ENCODE measurements at regions not wholly inside any gene's neighbourhood (a gene's known extent, or its start where the extent isn't known, plus 50 kb on each side); places are given as distances from the start of the nearest gene placed in this dataset.

DNA sequence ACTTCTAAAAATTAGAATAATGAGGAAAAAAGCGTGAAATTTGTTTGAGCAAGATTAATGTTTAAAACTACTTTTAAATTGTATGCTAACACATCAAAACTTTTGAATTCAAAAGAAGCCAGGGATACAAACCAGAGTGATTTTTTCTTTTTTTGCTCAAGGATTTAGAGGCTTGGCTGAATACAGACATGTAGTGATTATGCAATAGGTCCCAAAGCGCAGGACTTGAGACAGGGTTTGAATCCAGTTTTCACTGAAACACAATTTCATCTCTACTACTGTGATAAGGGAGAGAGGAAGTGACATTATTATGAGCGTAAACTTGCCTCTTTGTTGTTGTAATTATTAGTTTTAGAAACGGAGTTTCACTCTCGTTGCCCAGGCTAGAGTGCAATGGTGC, 207.3 kb downstream of the ZNF33B start:
- TF ChIP-seq ZNF132 (tag by site-specific recombination; IDR thresholded peaks at IDR 0.05; ENCODE audit: borderline replicate concordance), result no peak
- TF ChIP-seq, protein P1, sequence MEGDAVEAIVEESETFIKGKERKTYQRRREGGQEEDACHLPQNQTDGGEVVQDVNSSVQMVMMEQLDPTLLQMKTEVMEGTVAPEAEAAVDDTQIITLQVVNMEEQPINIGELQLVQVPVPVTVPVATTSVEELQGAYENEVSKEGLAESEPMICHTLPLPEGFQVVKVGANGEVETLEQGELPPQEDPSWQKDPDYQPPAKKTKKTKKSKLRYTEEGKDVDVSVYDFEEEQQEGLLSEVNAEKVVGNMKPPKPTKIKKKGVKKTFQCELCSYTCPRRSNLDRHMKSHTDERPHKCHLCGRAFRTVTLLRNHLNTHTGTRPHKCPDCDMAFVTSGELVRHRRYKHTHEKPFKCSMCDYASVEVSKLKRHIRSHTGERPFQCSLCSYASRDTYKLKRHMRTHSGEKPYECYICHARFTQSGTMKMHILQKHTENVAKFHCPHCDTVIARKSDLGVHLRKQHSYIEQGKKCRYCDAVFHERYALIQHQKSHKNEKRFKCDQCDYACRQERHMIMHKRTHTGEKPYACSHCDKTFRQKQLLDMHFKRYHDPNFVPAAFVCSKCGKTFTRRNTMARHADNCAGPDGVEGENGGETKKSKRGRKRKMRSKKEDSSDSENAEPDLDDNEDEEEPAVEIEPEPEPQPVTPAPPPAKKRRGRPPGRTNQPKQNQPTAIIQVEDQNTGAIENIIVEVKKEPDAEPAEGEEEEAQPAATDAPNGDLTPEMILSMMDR (tag by site-specific recombination; IDR thresholded peaks at IDR 0.05), result no peak
- TF ChIP-seq ZSCAN23 (tag by site-specific recombination; IDR thresholded peaks at IDR 0.05), result no peak
- no peak for TF ChIP-seq YY2 (tag by site-specific recombination; IDR thresholded peaks at IDR 0.05)
- no peak for TF ChIP-seq ZNF785 (tag by site-specific recombination; IDR thresholded peaks at IDR 0.05)
- no peak for TF ChIP-seq ZNF610 (tag by site-specific recombination; IDR thresholded peaks at IDR 0.05; ENCODE audit: borderline replicate concordance)
- TF ChIP-seq, protein P2, sequence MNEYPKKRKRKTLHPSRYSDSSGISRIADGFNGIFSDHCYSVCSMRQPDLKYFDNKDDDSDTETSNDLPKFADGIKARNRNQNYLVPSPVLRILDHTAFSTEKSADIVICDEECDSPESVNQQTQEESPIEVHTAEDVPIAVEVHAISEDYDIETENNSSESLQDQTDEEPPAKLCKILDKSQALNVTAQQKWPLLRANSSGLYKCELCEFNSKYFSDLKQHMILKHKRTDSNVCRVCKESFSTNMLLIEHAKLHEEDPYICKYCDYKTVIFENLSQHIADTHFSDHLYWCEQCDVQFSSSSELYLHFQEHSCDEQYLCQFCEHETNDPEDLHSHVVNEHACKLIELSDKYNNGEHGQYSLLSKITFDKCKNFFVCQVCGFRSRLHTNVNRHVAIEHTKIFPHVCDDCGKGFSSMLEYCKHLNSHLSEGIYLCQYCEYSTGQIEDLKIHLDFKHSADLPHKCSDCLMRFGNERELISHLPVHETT (tag by site-specific recombination; IDR thresholded peaks at IDR 0.05), result no peak
- TF ChIP-seq ZNF792 (tag by site-specific recombination; IDR thresholded peaks at IDR 0.05), result no peak
- no peak for TF ChIP-seq ZBTB21 (tag by site-specific recombination; IDR thresholded peaks at IDR 0.05)
